BLaER1 treated with 17β-estradiol and CSF1 and Interleukin-3, amounts not matched to agents 10 nM and 100 nM (cell line): ENCODE measurements at regions not wholly inside any gene's neighbourhood (a gene's known extent, or its start where the extent isn't known, plus 50 kb on each side); places are given as distances from the start of the nearest gene placed in this dataset.
A peak's percentile ranks its signal among the peaks of the same experiment; 100 is the strongest.

Source experiments
- H3K27ac ChIP-seq, 11 experiments: shearing (Covaris generic); formaldehyde crosslinking; 2 replicates each; pipeline ENCODE4 v1.8.1; 2022
- H3K27me3 ChIP-seq, 11 experiments: shearing (Covaris generic); formaldehyde crosslinking; 2 replicates each; pipeline ENCODE4 v1.8.1; 2022
- H3K36me3 ChIP-seq, 11 experiments: shearing (Covaris generic); formaldehyde crosslinking; 2 replicates each; pipeline ENCODE4 v1.8.1; 2022
- H3K4me1 ChIP-seq, 10 experiments: shearing (Covaris generic); formaldehyde crosslinking; 2 replicates each; pipeline ENCODE4 v1.8.1; 2022
- H3K4me2 ChIP-seq, 11 experiments: shearing (Covaris generic); formaldehyde crosslinking; 2 replicates each; pipeline ENCODE4 v1.8.1; 2022
- H3K4me3 ChIP-seq, 10 experiments: shearing (Covaris generic); formaldehyde crosslinking; 2 replicates each; pipeline ENCODE4 v1.8.1; 2022
- H3K9ac ChIP-seq, 11 experiments: shearing (Covaris generic); formaldehyde crosslinking; 2 replicates each; pipeline ENCODE4 v1.8.1; 2022
- H3K9me3 ChIP-seq, 11 experiments: shearing (Covaris generic); formaldehyde crosslinking; replicated peaks in 1 of 11; 2 replicates each; pipeline ENCODE4 v1.8.1; 2022
- H4K20me1 ChIP-seq, 11 experiments: shearing (Covaris generic); formaldehyde crosslinking; 2 replicates each; pipeline ENCODE4 v1.8.1; 2022
- Cebpa-rat ChIP-seq, 11 experiments: shearing (Covaris generic); IDR thresholded peaks; 2 replicates each; pipeline ENCODE4 v1.8.1; 2022

DNA sequence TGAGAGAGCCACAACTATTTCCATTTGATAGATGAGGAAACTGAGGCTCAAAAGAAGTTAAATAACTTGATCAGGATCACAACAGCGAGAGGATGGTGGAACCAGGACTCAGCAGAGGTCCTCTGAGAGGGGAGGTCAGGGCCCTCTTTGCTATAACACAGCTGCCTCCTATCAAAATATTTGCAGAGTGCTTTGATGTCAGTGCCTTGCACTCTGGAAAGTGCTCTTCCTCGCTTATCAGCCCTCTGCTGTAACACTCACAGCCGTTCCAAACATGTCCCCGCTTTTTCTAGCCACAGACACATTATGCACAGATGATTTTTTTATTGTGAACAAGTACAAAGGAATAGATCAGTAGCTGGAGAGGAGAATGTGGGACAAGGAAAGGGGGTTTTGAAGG, 71.8 kb upstream of the ARHGAP29 start:
- Histone ChIP-seq H3K4me1 (no peaks in the 10 kb centered on the region), H3K4me3 (no peak overlapping the region), H4K20me1 (no peaks in the 10 kb centered on the region), H3K27me3 (no peaks in the 10 kb centered on the region), H3K9ac (no peak overlapping the region), H3K4me2 (no peak overlapping the region), H3K27ac (no peak overlapping the region), H3K9me3 (no peaks in the 10 kb centered on the region; a peak in 1 of 22 replicates), H3K36me3 (no peaks in the 10 kb centered on the region)
- no peak for TF ChIP-seq Cebpa-rat (IDR thresholded peaks at IDR 0.05)

GRCh38 chr1:94306521-94306920, 69.1 kb upstream of the ARHGAP29 start:
- H4K20me1 ChIP-seq, result no peaks in the 10 kb centered on the region
- H3K9ac ChIP-seq, result no peak overlapping the region
- TF ChIP-seq Cebpa-rat (IDR thresholded peaks at IDR 0.05), result no peak
- H3K4me3 ChIP-seq, result no peak overlapping the region
- H3K36me3 ChIP-seq, result no peaks in the 10 kb centered on the region
- H3K27me3 ChIP-seq, result no peaks in the 10 kb centered on the region
- H3K27ac ChIP-seq, result no peak overlapping the region
- H3K4me2 ChIP-seq, result no peak overlapping the region
- peaks cover 0 to 10% (median 0%) of the 10 kb centered on the region in 10 experiments; a peak in 1 of 20 replicates for H3K4me1 ChIP-seq
- H3K9me3 ChIP-seq, result peaks cover 0 to 4% (median 0%) of the 10 kb centered on the region in 11 experiments; a peak in 2 of 22 replicates

- Histone ChIP-seq H3K4me1 (peaks cover 0 to 10% (median 0%) of the 10 kb centered on the region in 10 experiments; a peak in 1 of 20 replicates), H3K27me3 (no peaks in the 10 kb centered on the region), H3K4me3 (no peak overlapping the region), H3K27ac (no peak overlapping the region), H3K9me3 (peaks cover 0 to 4% (median 0%) of the 10 kb centered on the region in 11 experiments; a peak in 1 of 22 replicates), H3K9ac (no peak overlapping the region), H4K20me1 (no peaks in the 10 kb centered on the region), H3K4me2 (no peak overlapping the region), H3K36me3 (no peaks in the 10 kb centered on the region)
- TF ChIP-seq Cebpa-rat (IDR thresholded peaks at IDR 0.05), result no peak
Measured at GRCh38 chr1:94305704-94306103, 68.3 kb upstream of the ARHGAP29 start.

- no peaks in the 10 kb centered on the region for H3K27me3 ChIP-seq
- no peaks in the 10 kb centered on the region for H4K20me1 ChIP-seq
- no peak overlapping the region for H3K9ac ChIP-seq
- no peaks in the 10 kb centered on the region for H3K36me3 ChIP-seq
- H3K4me3 ChIP-seq, result no peak overlapping the region
- TF ChIP-seq Cebpa-rat (IDR thresholded peaks at IDR 0.05), result no peak
- peaks cover 0 to 4% (median 0%) of the 10 kb centered on the region in 11 experiments; a peak in 1 of 22 replicates for H3K9me3 ChIP-seq
- peaks cover 0 to 10% (median 0%) of the 10 kb centered on the region in 10 experiments; a peak in 1 of 20 replicates for H3K4me1 ChIP-seq
- no peak overlapping the region for H3K4me2 ChIP-seq
- H3K27ac ChIP-seq, result no peak overlapping the region
Measured at GRCh38 chr1:94304553-94304952, 67.2 kb upstream of the ARHGAP29 start.

DNA sequence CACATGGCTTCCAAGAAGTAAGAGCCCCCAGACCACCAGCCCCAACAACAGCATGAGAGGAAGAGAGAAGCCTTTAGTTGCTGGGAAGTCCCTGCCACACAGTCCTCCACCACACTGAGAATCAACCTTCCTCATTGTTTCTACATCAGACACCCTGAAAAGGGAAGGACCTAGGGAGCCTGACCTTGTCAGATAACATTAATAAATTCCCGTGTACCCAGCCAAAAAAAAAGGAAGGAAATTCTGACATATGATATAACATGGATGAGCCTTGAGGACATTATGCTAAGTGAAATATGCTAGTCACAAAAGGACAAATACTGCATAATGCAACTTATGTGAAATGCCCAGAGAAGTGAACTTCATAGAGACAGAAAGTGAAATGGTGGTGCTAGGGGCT, 65.6 kb upstream of the ARHGAP29 start:
- peaks cover 0 to 10% (median 0%) of the 10 kb centered on the region in 10 experiments; a peak in 1 of 20 replicates for H3K4me1 ChIP-seq
- no peak for TF ChIP-seq Cebpa-rat (IDR thresholded peaks at IDR 0.05)
- peaks cover 0 to 4% (median 0%) of the 10 kb centered on the region in 11 experiments; a peak in 1 of 22 replicates for H3K9me3 ChIP-seq
- H3K4me2 ChIP-seq, result peak overlapping the region in 2 of 11 experiments; percentile 9 to 35; a peak in 2 of 22 replicates
- H3K27me3 ChIP-seq, result no peaks in the 10 kb centered on the region
- no peak overlapping the region for H3K27ac ChIP-seq
- no peak overlapping the region for H3K9ac ChIP-seq
- no peaks in the 10 kb centered on the region for H3K36me3 ChIP-seq
- no peaks in the 10 kb centered on the region for H4K20me1 ChIP-seq
- no peak overlapping the region for H3K4me3 ChIP-seq

DNA sequence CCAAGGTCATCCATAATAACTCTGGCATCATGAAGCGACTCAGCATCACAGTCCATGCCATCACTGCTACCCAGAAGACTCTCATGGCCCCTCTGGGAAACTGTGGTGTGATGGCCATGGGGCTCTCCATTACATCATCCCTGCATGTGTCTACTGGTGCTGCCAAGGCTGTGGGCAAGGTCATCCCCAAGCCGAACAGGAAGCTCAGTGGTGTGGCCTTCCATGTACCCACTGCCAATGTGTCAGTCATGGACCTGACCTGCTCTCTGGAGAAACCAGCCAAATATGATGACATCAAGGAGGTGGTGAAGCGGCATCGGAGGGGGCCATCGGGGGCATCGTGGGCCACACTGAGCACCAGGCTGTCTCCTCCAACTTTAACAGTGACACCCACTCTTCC, 65.1 kb upstream of the ARHGAP29 start:
- Histone ChIP-seq H4K20me1 (no peaks in the 10 kb centered on the region), H3K27ac (no peak overlapping the region), H3K4me1 (peaks cover 0 to 10% (median 0%) of the 10 kb centered on the region in 10 experiments; a peak in 1 of 20 replicates), H3K4me2 (peak overlapping the region in 2 of 11 experiments; percentile 9 to 35; a peak in 1 of 22 replicates), H3K9me3 (peaks cover 0 to 4% (median 0%) of the 10 kb centered on the region in 11 experiments; a peak in 1 of 22 replicates), H3K36me3 (no peaks in the 10 kb centered on the region), H3K9ac (no peak overlapping the region), H3K4me3 (no peak overlapping the region), H3K27me3 (no peaks in the 10 kb centered on the region)
- TF ChIP-seq Cebpa-rat (IDR thresholded peaks at IDR 0.05), result no peak

DNA sequence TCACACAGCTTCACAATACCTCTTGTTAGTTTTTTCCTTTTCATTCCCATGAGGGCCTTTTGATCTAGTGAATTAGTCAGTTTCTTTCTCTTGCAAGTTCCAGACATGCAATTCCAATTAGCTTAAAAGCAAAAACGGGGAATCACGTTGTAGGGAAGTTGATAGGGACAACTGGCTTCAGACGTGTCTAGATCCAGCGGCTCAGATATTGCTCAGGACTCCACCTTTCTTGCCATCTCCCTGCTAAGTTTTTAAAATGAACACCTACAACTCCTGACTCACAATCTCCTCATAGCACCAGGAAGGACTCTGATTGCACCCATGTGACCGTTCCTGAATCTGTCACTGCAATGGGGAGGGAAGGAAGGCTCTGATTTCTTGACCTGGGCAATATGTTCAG, 63.8 kb upstream of the ARHGAP29 start:
- H3K4me2 ChIP-seq, result no peak overlapping the region
- no peak overlapping the region for H3K9ac ChIP-seq
- H4K20me1 ChIP-seq, result no peaks in the 10 kb centered on the region
- no peaks in the 10 kb centered on the region for H3K36me3 ChIP-seq
- H3K27me3 ChIP-seq, result no peaks in the 10 kb centered on the region
- H3K4me1 ChIP-seq, result peaks cover 0 to 10% (median 0%) of the 10 kb centered on the region in 10 experiments; a peak in 1 of 20 replicates
- H3K4me3 ChIP-seq, result no peak overlapping the region
- TF ChIP-seq Cebpa-rat (IDR thresholded peaks at IDR 0.05), result no peak
- H3K9me3 ChIP-seq, result peaks cover 0 to 4% (median 0%) of the 10 kb centered on the region in 11 experiments; a peak in 1 of 22 replicates
- H3K27ac ChIP-seq, result no peak overlapping the region

DNA sequence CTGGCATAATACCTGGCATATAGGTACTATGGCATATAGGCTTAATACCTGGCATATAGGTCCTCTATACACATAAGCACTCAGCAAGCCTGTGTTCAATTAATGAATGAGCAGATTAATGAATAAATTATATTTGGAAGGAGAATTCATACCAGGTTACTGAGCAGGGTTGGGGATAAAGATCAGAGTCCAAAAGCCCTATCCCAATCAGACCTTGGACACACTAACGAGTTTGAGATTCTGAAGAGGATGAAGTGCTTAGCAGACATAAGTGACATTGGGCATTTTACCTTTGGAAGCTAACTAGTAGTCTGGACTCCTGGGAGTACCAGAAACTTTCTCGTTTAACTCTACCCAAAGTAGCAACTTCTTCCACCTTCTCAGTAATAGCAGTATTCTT, 63.3 kb upstream of the ARHGAP29 start:
- Histone ChIP-seq H4K20me1 (no peaks in the 10 kb centered on the region), H3K4me2 (no peak overlapping the region), H3K4me1 (peaks cover 0 to 10% (median 0%) of the 10 kb centered on the region in 10 experiments; a peak in 1 of 20 replicates), H3K9ac (no peak overlapping the region), H3K27me3 (no peaks in the 10 kb centered on the region), H3K27ac (no peak overlapping the region), H3K4me3 (no peak overlapping the region), H3K36me3 (no peaks in the 10 kb centered on the region), H3K9me3 (peaks cover 0 to 4% (median 0%) of the 10 kb centered on the region in 11 experiments; a peak in 1 of 22 replicates)
- no peak for TF ChIP-seq Cebpa-rat (IDR thresholded peaks at IDR 0.05)

- Histone ChIP-seq H3K4me3 (no peak overlapping the region), H3K4me1 (peaks cover 0 to 10% (median 0%) of the 10 kb centered on the region in 10 experiments; a peak in 1 of 20 replicates), H4K20me1 (no peaks in the 10 kb centered on the region), H3K9ac (no peak overlapping the region), H3K27me3 (no peaks in the 10 kb centered on the region), H3K27ac (no peak overlapping the region), H3K36me3 (no peaks in the 10 kb centered on the region), H3K4me2 (no peak overlapping the region), H3K9me3 (peaks cover 0 to 4% (median 0%) of the 10 kb centered on the region in 11 experiments; a peak in 1 of 22 replicates)
- TF ChIP-seq Cebpa-rat (IDR thresholded peaks at IDR 0.05), result no peak
Measured at GRCh38 chr1:94299627-94300553, 62.5 kb upstream of the ARHGAP29 start.
